Loucy (cell line): ENCODE measurements at regions not wholly inside any gene's neighbourhood (a gene's known extent, or its start where the extent isn't known, plus 50 kb on each side); places are given as distances from the start of the nearest gene placed in this dataset.
"Not testable (repeated sequence)": the region's sequence is repeated elsewhere in the genome, so short reads cannot be mapped to it uniquely, and the experiment has no call there.

Experiments
- H2AFZ ChIP-seq: fragments of 200-600 bp; sonication (generic); 2 replicates; pipeline ENCODE4 v1.6.0; 2016; ENCODE audit warnings: antibody characterized with exemption, mild to moderate bottlenecking, low read length, moderate library complexity
- H3F3A ChIP-seq: fragments of 200-600 bp; 2 replicates; pipeline ENCODE4 v1.6.0; 2016; ENCODE audit warnings: antibody characterized with exemption, low read depth, mild to moderate bottlenecking
- H3K27me3 ChIP-seq: fragments of 200-600 bp; sonication (generic); 2 replicates; pipeline ENCODE4 v1.6.1; 2014; ENCODE audit warnings: low read length, mild to moderate bottlenecking; ENCODE audit not compliant: insufficient read depth, poor library complexity, severe bottlenecking
- H3K36me3 ChIP-seq: fragments of 200-600 bp; sonication (generic); 2 replicates; pipeline ENCODE4 v1.6.1; 2016; ENCODE audit warnings: low read length; ENCODE audit not compliant: insufficient read depth
- H3K4me1 ChIP-seq: fragments of 200-600 bp; sonication (generic); 2 replicates; pipeline ENCODE4 v1.5.1; 2014; ENCODE audit warnings: low read length, mild to moderate bottlenecking; ENCODE audit not compliant: insufficient read depth, poor library complexity, severe bottlenecking
- H3K4me2 ChIP-seq: fragments of 200-600 bp; sonication (generic); 2 replicates; pipeline ENCODE4 v1.6.0; 2014; ENCODE audit warnings: antibody characterized with exemption, low read length, low read depth, mild to moderate bottlenecking; ENCODE audit not compliant: poor library complexity, severe bottlenecking
- H3K4me3 ChIP-seq: fragments of 200-600 bp; sonication (generic); 2 replicates; pipeline ENCODE4 v1.5.1; 2014; ENCODE audit warnings: low read length, mild to moderate bottlenecking, mixed read lengths; ENCODE audit not compliant: poor library complexity, severe bottlenecking
- H3K79me2 ChIP-seq: fragments of 200-600 bp; sonication (generic); 2 replicates; pipeline ENCODE4 v1.6.1; 2014; ENCODE audit warnings: low read length; ENCODE audit not compliant: insufficient read depth
- H3K9ac ChIP-seq: fragments of 200-600 bp; sonication (generic); 2 replicates; pipeline ENCODE4 v1.6.0; 2014; ENCODE audit warnings: mild to moderate bottlenecking, low read depth, low read length, moderate library complexity; ENCODE audit not compliant: poor library complexity, severe bottlenecking
- H3K9me2 ChIP-seq: fragments of 200-600 bp; sonication (generic); replicated peaks from 2 replicates; pipeline ENCODE4 v1.6.1; 2016; ENCODE audit warnings: low read depth, low read length, mixed read lengths
- H3K9me3 ChIP-seq: fragments of 200-600 bp; sonication (generic); 2 replicates; pipeline ENCODE4 v1.6.1; 2014; ENCODE audit warnings: mild to moderate bottlenecking, antibody characterized with exemption, low read length, low read depth; ENCODE audit not compliant: insufficient read depth
- H4K20me1 ChIP-seq: fragments of 200-600 bp; sonication (generic); 2 replicates; pipeline ENCODE4 v1.6.0; 2014; ENCODE audit warnings: antibody characterized with exemption, low read length, mild to moderate bottlenecking; ENCODE audit not compliant: insufficient read depth, poor library complexity, severe bottlenecking
- CTCF ChIP-seq: fragments of 200-600 bp; sonication (generic); conservative IDR thresholded peaks from 2 replicates; pipeline ENCODE4 v1.5.1; 2014; ENCODE audit warnings: mild to moderate bottlenecking, antibody characterized with exemption, low read length
- EZH2phosphoT487 ChIP-seq: fragments of 200-600 bp; IDR thresholded peaks from 2 replicates; pipeline ENCODE4 v1.6.1; 2018; ENCODE audit warnings: antibody characterized with exemption, mild to moderate bottlenecking, moderate library complexity, borderline replicate concordance

- Histone ChIP-seq H3K4me2 (no peak overlapping the region), H3K27me3 (no peaks in the 10 kb centered on the region), H3K36me3 (no peaks in the 10 kb centered on the region), H3K79me2 (no peaks in the 10 kb centered on the region), H3F3A (no peaks in the 10 kb centered on the region), H3K4me1 (no peaks in the 10 kb centered on the region), H3K4me3 (no peak overlapping the region), H3K9ac (no peak overlapping the region), H3K9me3 (no peaks in the 10 kb centered on the region), H2AFZ (no peak overlapping the region), H3K9me2 (no peaks in the 10 kb centered on the region), H4K20me1 (no peaks in the 10 kb centered on the region)
- TF ChIP-seq EZH2phosphoT487 (no peak), CTCF (no peak)
These were observed 693.0 kb upstream of the CDH6 start for GRCh38 chr5:30500513-30500912.

- no peaks in the 10 kb centered on the region for H3K9me2 ChIP-seq
- no peaks in the 10 kb centered on the region for H4K20me1 ChIP-seq
- TF ChIP-seq CTCF (no peak), EZH2phosphoT487 (no peak)
These were observed 694.1 kb upstream of the CDH6 start for GRCh38 chr5:30499402-30499801.

GRCh38 chr5:30498972-30499371 lies 694.5 kb upstream of the CDH6 start:
- Histone ChIP-seq H3K9ac (no peak overlapping the region), H3K27me3 (no peaks in the 10 kb centered on the region), H3K4me3 (no peak overlapping the region), H3K4me1 (no peaks in the 10 kb centered on the region), H2AFZ (no peak overlapping the region), H3F3A (no peaks in the 10 kb centered on the region), H3K4me2 (no peak overlapping the region), H3K9me3 (no peaks in the 10 kb centered on the region), H3K9me2 (no peaks in the 10 kb centered on the region), H3K79me2 (no peaks in the 10 kb centered on the region), H3K36me3 (no peaks in the 10 kb centered on the region), H4K20me1 (no peaks in the 10 kb centered on the region)
- TF ChIP-seq EZH2phosphoT487 (no peak), CTCF (no peak)

More at GRCh38 chr5:30499402-30499801, 694.1 kb upstream of the CDH6 start:
- Histone ChIP-seq H2AFZ (no peak overlapping the region), H3K27me3 (no peaks in the 10 kb centered on the region), H3K4me3 (no peak overlapping the region), H3K4me1 (no peaks in the 10 kb centered on the region), H3K9me3 (no peaks in the 10 kb centered on the region), H3F3A (no peaks in the 10 kb centered on the region), H3K79me2 (no peaks in the 10 kb centered on the region), H3K9ac (no peak overlapping the region), H3K4me2 (no peak overlapping the region), H3K36me3 (no peaks in the 10 kb centered on the region)

GRCh38 chr5:30498509-30498908 lies 695.0 kb upstream of the CDH6 start:
- H4K20me1 ChIP-seq, H3K4me2 ChIP-seq, H3K79me2 ChIP-seq, H3K36me3 ChIP-seq, H3K9ac ChIP-seq, H3K27me3 ChIP-seq, H3K9me3 ChIP-seq, H3K4me3 ChIP-seq, H3K9me2 ChIP-seq, H3F3A ChIP-seq, H2AFZ ChIP-seq, H3K4me1 ChIP-seq: not testable (repeated sequence)

- not testable (repeated sequence) for H3K27me3 ChIP-seq, H3K9ac ChIP-seq, H3K4me3 ChIP-seq, H3F3A ChIP-seq, H3K9me3 ChIP-seq, H3K9me2 ChIP-seq, H3K4me1 ChIP-seq, H2AFZ ChIP-seq, H4K20me1 ChIP-seq, H3K79me2 ChIP-seq, H3K36me3 ChIP-seq, H3K4me2 ChIP-seq
These were observed 699.4 kb upstream of the CDH6 start for GRCh38 chr5:30494113-30494512.
